GM21381 (cell line): ENCODE measurements at regions not wholly inside any gene's neighbourhood (a gene's known extent, or its start where the extent isn't known, plus 50 kb on each side); places are given as distances from the start of the nearest gene placed in this dataset.
A peak's percentile ranks its signal among the peaks of the same experiment; 100 is the strongest.

Experiments used
- ATAC-seq: cut with Tn5 transposase; IDR thresholded peaks from one replicate; pipeline ENCODE4 v1.9.1; 2021; ENCODE audit warnings: mild to moderate bottlenecking, moderate library complexity; ENCODE audit not compliant: unreplicated experiment

DNA sequence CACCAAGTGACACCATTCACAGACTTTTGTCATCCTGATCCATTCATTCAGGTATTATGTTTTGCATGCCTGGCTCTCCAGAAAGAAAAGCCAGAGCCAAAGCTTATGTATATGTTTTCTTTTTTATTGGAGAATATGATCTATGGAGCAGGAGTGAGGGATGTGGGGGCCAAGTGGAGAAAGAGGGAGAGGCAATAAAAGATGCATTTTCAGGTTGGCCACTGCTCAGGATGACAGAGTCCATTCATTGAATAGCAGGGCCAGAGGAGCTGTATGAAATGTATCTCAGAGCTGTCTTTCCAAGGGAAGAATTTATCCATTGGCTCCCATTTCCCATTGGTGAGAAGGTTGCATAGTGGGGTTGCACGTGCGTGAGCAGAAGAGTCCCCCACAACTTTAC is 416.1 kb downstream of the ATP23 start:
- no peak for ATAC-seq

- no peak for ATAC-seq
These were observed 417.0 kb downstream of the ATP23 start for GRCh38 chr12:58358369-58358768.

GRCh38 chr12:58359084-58359483 is 417.7 kb downstream of the ATP23 start:
- no peak for ATAC-seq

GRCh38 chr12:58361056-58361455 is 419.7 kb downstream of the ATP23 start:
- no peak for ATAC-seq

- no peak for ATAC-seq
These were observed 422.6 kb downstream of the ATP23 start for GRCh38 chr12:58363971-58364370.

DNA sequence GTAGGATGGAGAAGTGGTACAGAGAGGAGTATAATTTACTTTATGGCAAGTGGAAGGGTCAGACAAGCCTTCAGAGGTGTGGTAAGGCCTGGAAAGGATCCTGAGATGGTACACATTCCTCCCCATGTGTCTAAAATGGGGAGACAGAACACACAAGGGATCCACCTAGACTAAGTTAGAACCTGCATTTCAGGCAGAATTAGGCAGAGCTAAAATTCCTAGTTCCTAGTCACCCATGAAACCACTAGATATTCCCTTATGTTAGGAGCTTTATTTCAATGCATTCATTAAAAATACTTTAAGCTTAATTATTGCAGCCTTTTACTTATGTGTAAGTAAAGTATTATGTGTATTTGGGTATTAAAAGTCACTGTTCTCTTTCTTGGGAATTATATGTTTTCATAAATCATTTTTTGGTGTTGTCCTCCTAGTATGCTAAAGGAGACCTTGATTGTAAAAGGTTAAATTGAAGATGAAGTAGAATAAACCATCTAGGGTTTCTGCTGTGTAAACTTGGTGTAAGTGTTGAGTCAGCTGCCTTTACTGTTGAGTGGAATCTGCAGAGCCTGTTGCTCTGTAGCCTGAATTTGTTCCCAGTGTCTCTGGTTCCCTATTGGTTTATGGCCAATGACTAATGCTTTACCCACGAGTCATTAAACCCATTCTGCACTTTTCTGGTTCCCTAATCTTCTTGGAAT is 423.2 kb downstream of the ATP23 start:
- no peak for ATAC-seq

DNA sequence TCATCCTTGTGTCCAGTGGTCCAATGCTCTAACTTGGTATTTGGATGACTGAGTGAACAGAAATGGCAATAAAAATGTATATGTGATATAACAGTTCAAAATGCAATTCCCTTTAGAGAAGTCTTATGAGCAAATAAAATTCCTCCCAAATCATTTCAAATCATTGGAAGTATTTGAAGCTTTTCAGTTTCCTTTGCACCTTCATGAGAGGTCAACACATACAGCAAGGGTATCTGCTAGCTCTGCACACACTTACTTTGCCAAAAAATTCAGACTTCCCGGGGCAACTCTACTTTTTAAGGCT is 423.7 kb downstream of the ATP23 start:
- ATAC-seq = no peak

- ATAC-seq = no peak
These were observed 425.7 kb downstream of the ATP23 start for GRCh38 chr12:58367041-58367440.

DNA sequence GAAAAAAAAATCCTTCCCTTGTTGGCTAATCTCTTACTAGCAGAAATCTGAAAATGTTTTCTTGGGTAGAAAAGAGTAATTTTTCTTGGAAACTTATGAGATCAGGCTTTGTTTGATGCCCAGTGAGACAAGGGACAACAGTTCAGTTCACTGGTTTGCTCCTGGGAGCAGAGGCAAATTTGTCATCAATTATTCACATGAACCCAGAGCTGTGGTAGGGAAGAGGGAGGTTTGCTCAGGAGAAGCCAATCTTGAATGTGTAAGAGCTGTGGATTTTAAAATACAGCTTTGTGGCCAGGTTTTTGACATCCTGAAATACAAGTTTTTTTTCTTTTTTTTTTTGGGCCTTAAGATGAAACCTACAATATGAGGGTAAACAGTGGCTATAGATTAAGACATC is 426.6 kb downstream of the ATP23 start:
- ATAC-seq = no peak

DNA sequence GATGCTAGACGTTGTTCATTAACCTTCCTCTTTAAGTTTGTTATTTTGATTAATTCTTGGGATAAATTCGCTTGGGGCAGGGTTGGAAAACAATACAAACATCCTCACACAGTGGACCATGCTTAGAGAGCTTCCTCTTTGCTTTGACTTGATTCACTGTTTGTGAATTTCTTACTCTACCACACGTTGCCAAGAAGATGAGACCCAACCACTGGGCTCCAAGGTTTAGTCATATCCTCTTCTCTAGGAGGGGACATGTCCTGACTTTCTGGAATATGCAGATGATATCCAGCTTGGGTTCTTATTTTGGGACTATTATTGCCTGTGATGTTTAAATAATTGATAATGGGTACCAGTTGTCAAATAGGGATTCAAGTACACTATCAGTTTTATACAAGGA is 428.2 kb downstream of the ATP23 start:
- ATAC-seq = no peak

DNA sequence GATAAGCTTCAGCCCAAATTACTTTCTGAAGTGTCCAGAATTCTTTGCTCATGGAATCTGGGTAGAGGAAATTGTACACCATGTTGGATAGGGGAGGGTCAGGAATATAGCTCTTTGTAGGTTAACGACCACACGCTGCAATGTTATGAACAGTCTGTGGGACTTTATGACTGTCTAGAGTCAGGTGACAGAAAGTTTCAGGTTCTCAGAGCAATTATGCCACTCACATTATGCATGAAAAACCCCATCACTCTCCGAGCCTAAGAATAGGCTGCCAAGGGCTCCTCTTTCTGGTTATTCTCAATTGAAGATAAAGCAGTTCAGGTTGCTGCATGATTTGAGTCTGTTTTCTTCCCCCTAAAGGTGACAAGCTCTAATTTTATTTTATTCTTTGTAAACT is 430.9 kb downstream of the ATP23 start:
- peak; percentile 76 for ATAC-seq

- no peak for ATAC-seq
These were observed 436.7 kb downstream of the ATP23 start for GRCh38 chr12:58378028-58378427.

GRCh38 chr12:58381546-58381945 is 440.2 kb downstream of the ATP23 start:
- ATAC-seq = no peak

DNA sequence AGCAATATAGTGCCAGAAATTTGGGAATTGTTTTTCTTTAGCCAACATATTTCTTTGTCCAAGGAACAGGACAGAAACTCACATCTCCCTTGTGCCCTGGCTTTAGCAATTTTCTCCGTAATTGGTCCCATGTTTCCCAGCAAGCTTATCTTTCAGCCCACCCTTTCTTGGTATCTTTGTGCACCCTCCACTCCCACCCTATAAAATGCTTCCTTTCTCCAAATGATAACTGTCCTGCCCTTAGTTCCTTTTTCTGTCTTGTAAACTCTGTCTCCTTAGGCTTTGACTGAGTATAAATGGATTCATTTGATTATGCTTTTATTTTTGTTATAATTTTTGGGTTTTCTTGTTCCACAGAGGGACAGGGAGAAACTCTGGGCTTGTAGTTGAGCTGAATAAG is 442.8 kb downstream of the ATP23 start:
- ATAC-seq = no peak

DNA sequence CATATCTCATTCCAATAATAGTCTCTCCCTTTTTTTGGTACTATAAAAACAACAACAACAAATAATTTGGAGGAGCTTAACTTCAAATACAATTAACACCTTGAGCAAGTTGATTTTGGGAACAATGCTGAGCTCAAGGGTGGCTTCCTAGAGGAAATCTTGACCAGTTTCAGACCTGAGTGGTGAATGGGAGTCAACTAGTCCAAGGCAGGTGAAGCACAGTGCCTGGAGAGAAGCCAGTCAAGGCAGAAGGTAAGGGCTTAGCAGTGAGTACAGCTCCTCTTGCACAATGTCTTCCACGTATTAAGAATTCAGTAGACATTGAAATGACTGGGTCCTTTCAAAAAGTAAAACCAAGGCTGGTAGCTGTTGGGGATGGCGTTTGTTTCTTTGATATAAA is 444.8 kb downstream of the ATP23 start:
- ATAC-seq = no peak

GRCh38 chr12:58387199-58387598 is 445.8 kb downstream of the ATP23 start:
- ATAC-seq = no peak

GRCh38 chr12:58388261-58388660 is 446.9 kb downstream of the ATP23 start:
- ATAC-seq = no peak

DNA sequence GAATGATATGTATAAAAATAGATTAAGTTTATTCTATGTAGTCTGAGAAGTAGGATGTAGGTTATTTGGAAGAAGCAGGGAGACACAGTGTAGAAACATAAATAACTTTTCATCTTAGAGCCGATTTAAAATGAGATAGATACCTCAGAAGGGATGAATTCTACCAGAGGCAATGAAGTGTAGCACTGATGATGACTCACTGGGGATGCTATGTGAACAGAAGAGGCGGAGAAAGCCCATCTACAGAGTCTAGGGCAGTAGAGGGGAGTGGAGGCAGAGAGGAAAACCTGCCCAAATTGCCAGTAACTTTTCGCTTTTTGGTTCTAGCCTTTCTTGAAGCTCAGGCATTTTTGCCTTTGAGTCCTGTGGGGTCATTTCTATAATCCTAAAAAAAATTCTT is 451.8 kb downstream of the ATP23 start:
- ATAC-seq = no peak

DNA sequence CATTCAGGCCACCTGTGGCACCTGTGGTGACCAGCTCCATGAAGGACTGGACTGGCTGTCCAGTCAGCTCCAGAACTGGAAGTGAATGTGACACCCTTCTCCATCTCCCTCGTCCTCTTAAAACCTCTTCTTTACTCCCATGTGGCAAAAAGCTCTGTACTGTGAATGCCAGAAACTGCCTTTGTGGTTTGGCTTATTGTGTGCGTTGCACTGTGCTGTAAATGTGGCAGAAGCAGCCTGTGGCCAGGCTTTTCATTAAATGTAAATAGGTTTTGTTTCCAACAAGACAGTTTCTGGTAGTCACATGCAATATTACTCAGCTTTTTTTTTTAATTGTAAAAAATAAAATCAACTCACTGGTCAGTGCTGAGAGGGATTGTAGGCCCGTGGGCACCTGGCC is 453.7 kb downstream of the ATP23 start:
- ATAC-seq = no peak

DNA sequence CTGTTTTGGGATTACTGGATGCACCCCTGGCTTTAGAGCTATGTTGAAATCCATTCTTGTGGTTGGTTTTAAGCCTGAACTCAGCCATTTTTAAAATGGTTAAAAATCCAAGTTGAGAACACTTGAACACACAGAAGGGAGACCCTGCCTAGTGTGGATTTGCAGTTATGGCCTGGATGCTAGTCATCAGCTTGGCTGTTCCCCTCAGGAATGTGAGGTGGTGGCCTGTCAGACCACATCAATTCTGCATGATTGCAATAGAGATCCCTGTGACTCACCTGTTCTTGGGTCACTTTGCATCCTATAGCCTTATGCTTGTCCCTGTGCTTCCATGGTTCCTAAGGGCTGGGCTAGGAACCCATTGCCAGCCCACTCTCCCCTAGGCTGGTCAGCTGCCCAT is 454.1 kb downstream of the ATP23 start:
- no peak for ATAC-seq

DNA sequence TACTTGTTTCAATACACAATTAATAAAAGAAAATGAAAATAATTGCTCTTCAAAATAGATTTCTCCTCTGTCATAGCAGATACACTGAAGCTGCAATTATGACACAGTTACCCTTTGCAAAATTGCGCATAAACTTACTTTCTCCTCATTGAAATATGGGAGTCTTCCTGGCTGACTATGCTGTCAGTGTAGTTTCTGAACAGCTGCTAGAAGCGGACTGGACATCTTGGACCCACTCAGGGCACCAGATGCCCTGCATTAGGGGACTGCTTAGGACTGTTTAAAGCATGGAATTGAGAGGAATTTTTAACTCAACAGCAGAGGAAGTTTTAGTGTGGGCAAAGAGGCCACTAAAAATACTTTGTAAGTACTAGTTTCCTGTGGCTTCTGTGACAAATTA is 454.9 kb downstream of the ATP23 start:
- no peak for ATAC-seq

- no peak for ATAC-seq
These were observed 464.0 kb downstream of the ATP23 start for GRCh38 chr12:58405363-58405762.

GRCh38 chr12:58408516-58408915 is 467.1 kb downstream of the ATP23 start:
- no peak for ATAC-seq
